GM12892 (cell line): ENCODE measurements at regions not wholly inside any gene's neighbourhood (a gene's known extent, or its start where the extent isn't known, plus 50 kb on each side); places are given as distances from the start of the nearest gene placed in this dataset.

Experiments
- POLR2A ChIP-seq: IDR thresholded peaks from 2 replicates; pipeline ENCODE4 v1.6.1; 2011; ENCODE audit warnings: low read depth, low read length, control low read depth
- POLR2AphosphoS5 ChIP-seq: IDR thresholded peaks from 2 replicates; pipeline ENCODE4 v1.6.1; 2011; ENCODE audit warnings: low read depth, low read length, control low read depth
- TAF1 ChIP-seq: IDR thresholded peaks from 2 replicates; pipeline ENCODE4 v1.6.1; 2011; ENCODE audit warnings: low read depth, mild to moderate bottlenecking, control low read depth, low read length, borderline replicate concordance

- TF ChIP-seq TAF1 (no peak), POLR2A (no peak), POLR2AphosphoS5 (no peak)
Observed at GRCh38 chr12:65539023-65539422, 260.5 kb downstream of the MSRB3 start.
